ENCODE measurements at regions not wholly inside any gene's neighbourhood (a gene's known extent, or its start where the extent isn't known, plus 50 kb on each side); places are given as distances from the start of the nearest gene placed in this dataset.

DNA sequence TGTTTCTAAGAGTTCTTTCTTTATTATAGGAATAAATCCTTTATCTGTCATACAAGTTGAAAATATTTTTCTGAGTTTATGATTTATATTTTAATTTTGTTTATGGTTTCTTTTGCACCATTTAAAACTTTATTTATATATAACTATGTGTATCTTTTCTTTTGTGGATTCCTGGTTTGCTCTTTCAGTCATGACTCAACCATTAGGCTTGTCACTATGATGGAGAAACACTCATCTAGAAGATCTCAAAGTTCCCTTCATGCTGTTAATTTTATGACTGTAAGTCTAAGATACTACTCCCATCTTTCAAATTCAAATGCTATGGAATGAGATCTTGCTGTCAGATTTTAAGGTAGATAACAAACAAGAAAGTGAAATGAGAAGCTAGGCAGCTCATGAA, 199.5 kb downstream of the INHBA start:
- POLR2A ChIA-PET = no interaction called here
- no peak for TF ChIP-seq RARB (CRISPR knock-in tag; IDR thresholded peaks at IDR 0.05)
- no peak for TF ChIP-seq BHLHE40 (IDR thresholded peaks at IDR 0.05; ENCODE audit: low read depth, low read length)
- TF ChIP-seq ZSCAN20 (CRISPR knock-in tag; IDR thresholded peaks at IDR 0.05) = no peak
- TF ChIP-seq NR3C1 (IDR thresholded peaks at IDR 0.05) = no peak
- no peak for TF ChIP-seq MAZ (IDR thresholded peaks at IDR 0.05; ENCODE audit: borderline replicate concordance, low read depth, low read length)
- TF ChIP-seq HMGXB4 (CRISPR knock-in tag; IDR thresholded peaks at IDR 0.05; ENCODE audit: borderline replicate concordance) = no peak
- no peak for TF ChIP-seq BCL3 (IDR thresholded peaks at IDR 0.05)
- TF ChIP-seq RFX5 (IDR thresholded peaks at IDR 0.05) = no peak
- no peak for TF ChIP-seq CBX2 (IDR thresholded peaks at IDR 0.05; ENCODE audit: borderline replicate concordance, low read depth)
- TF ChIP-seq EP300 (IDR thresholded peaks at IDR 0.05) = no peak
- no peak for TF ChIP-seq TFCP2L1 (CRISPR knock-in tag; IDR thresholded peaks at IDR 0.05)
- no peak for TF ChIP-seq MYC (IDR thresholded peaks at IDR 0.05; ENCODE audit: borderline replicate concordance, low read length)
- TF ChIP-seq SMC3 (IDR thresholded peaks at IDR 0.05) = no peak
- TF ChIP-seq E2F6 (IDR thresholded peaks at IDR 0.05; ENCODE audit: borderline replicate concordance, low read depth) = no peak
- no peak for TF ChIP-seq CHD2 (IDR thresholded peaks at IDR 0.05; ENCODE audit: low read length, partially characterized antibody)
- TF ChIP-seq HES2 (IDR thresholded peaks at IDR 0.05) = no peak
- no peak for TF ChIP-seq EHMT2 (IDR thresholded peaks at IDR 0.05; ENCODE audit: low read depth)
- Histone ChIP-seq H3K4me3 (no peak overlapping the region), H3K4me1 (no peaks in the 10 kb centered on the region), H3K9me3 (no peaks in the 10 kb centered on the region), H3K4me2 (no peak overlapping the region), H3K27ac (no peak overlapping the region)
- no peak for DNase-seq (ENCODE audit: low read depth in 1 of 2, low spot score in 1 of 2)
- no peak for FAIRE-seq
- no peak for ATAC-seq
- CTCF ChIA-PET = interaction anchor here (1.7 kb wide), 1 partner anchor 201 kb away, joined by 3 read pairs; no protein-coding TSS in a partner anchor

- 63% methylated on average over 3 of the region's 3 CpGs for WGBS (ENCODE audit: missing lambda C conversion rate)
- H3K4me1 ChIP-seq = no peaks in the 10 kb centered on the region
- no peak overlapping the region for H3K27ac ChIP-seq
- no peak for ATAC-seq
- no peak for DNase-seq (ENCODE audit: low read depth in 1 of 2, low spot score in 1 of 2)
- H3K4me2 ChIP-seq = no peak overlapping the region
- no peak overlapping the region for H3K4me3 ChIP-seq
- POLR2A ChIA-PET = no interaction called here
- CTCF ChIA-PET = no interaction called here
- FAIRE-seq = no peak
- H3K9me3 ChIP-seq = no peaks in the 10 kb centered on the region
- TF ChIP-seq TFCP2L1 (CRISPR knock-in tag; IDR thresholded peaks at IDR 0.05) (no peak), CEBPB (IDR thresholded peaks at IDR 0.05) (no peak), POLR2AphosphoS2 (conservative IDR thresholded peaks at IDR 0.05; ENCODE audit: low read length) (no peak), RARB (CRISPR knock-in tag; IDR thresholded peaks at IDR 0.05) (no peak), FOSL2 (IDR thresholded peaks at IDR 0.05) (no peak), FOSL2 (CRISPR knock-in tag; IDR thresholded peaks at IDR 0.05) (no peak), MAX (IDR thresholded peaks at IDR 0.05) (no peak), MYC (IDR thresholded peaks at IDR 0.05; ENCODE audit: borderline replicate concordance, low read length) (no peak)
Observed at GRCh38 chr7:41501466-41501865, 201.4 kb downstream of the INHBA start.

GRCh38 chr7:41501006-41501405, 201.9 kb downstream of the INHBA start:
- ChIA-PET POLR2A (no interaction called here), CTCF (no interaction called here)
- TF ChIP-seq POLR2A (IDR thresholded peaks at IDR 0.05; ENCODE audit: low read length) (no peak), SREBF2 (IDR thresholded peaks at IDR 0.05) (no peak), POLR2AphosphoS2 (conservative IDR thresholded peaks at IDR 0.05; ENCODE audit: low read length) (no peak), NPAS2 (CRISPR knock-in tag; IDR thresholded peaks at IDR 0.05; ENCODE audit: borderline replicate concordance) (no peak), CHD2 (IDR thresholded peaks at IDR 0.05; ENCODE audit: low read length, partially characterized antibody) (no peak), CEBPB (IDR thresholded peaks at IDR 0.05) (no peak), PHF8 (IDR thresholded peaks at IDR 0.05; ENCODE audit: borderline replicate concordance, low read depth) (no peak), RFX5 (IDR thresholded peaks at IDR 0.05) (no peak), JUN (IDR thresholded peaks at IDR 0.05) (no peak)
- TF ChIP-seq, protein P1, sequence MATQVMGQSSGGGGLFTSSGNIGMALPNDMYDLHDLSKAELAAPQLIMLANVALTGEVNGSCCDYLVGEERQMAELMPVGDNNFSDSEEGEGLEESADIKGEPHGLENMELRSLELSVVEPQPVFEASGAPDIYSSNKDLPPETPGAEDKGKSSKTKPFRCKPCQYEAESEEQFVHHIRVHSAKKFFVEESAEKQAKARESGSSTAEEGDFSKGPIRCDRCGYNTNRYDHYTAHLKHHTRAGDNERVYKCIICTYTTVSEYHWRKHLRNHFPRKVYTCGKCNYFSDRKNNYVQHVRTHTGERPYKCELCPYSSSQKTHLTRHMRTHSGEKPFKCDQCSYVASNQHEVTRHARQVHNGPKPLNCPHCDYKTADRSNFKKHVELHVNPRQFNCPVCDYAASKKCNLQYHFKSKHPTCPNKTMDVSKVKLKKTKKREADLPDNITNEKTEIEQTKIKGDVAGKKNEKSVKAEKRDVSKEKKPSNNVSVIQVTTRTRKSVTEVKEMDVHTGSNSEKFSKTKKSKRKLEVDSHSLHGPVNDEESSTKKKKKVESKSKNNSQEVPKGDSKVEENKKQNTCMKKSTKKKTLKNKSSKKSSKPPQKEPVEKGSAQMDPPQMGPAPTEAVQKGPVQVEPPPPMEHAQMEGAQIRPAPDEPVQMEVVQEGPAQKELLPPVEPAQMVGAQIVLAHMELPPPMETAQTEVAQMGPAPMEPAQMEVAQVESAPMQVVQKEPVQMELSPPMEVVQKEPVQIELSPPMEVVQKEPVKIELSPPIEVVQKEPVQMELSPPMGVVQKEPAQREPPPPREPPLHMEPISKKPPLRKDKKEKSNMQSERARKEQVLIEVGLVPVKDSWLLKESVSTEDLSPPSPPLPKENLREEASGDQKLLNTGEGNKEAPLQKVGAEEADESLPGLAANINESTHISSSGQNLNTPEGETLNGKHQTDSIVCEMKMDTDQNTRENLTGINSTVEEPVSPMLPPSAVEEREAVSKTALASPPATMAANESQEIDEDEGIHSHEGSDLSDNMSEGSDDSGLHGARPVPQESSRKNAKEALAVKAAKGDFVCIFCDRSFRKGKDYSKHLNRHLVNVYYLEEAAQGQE (IDR thresholded peaks at IDR 0.05) = no peak
- Histone ChIP-seq H3K4me3 (no peak overlapping the region), H3K4me1 (no peaks in the 10 kb centered on the region), H3K9me3 (no peaks in the 10 kb centered on the region), H3K4me2 (no peak overlapping the region), H3K27ac (no peak overlapping the region)
- 31% methylated on average over 6 of the region's 6 CpGs for WGBS (ENCODE audit: missing lambda C conversion rate)
- FAIRE-seq = no peak
- no peak for ATAC-seq
- DNase-seq (ENCODE audit: low read depth in 1 of 2, low spot score in 1 of 2) = no peak

All from A549 (cell line).